ENCODE measurements at regions not wholly inside any gene's neighbourhood (a gene's known extent, or its start where the extent isn't known, plus 50 kb on each side); places are given as distances from the start of the nearest gene placed in this dataset.

GRCh38 chr4:171162478-171162877 lies 650.7 kb upstream of the GALNTL6 start:
- TF ChIP-seq POLR2A (IDR thresholded peaks at IDR 0.05): no peak
- TF ChIP-seq, protein P1, sequence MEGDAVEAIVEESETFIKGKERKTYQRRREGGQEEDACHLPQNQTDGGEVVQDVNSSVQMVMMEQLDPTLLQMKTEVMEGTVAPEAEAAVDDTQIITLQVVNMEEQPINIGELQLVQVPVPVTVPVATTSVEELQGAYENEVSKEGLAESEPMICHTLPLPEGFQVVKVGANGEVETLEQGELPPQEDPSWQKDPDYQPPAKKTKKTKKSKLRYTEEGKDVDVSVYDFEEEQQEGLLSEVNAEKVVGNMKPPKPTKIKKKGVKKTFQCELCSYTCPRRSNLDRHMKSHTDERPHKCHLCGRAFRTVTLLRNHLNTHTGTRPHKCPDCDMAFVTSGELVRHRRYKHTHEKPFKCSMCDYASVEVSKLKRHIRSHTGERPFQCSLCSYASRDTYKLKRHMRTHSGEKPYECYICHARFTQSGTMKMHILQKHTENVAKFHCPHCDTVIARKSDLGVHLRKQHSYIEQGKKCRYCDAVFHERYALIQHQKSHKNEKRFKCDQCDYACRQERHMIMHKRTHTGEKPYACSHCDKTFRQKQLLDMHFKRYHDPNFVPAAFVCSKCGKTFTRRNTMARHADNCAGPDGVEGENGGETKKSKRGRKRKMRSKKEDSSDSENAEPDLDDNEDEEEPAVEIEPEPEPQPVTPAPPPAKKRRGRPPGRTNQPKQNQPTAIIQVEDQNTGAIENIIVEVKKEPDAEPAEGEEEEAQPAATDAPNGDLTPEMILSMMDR (IDR thresholded peaks at IDR 0.05): no peak

Measured in body of pancreas (tissue), 4 donors.